Right atrium auricular region (tissue), 2 donors: ENCODE measurements at regions not wholly inside any gene's neighbourhood (a gene's known extent, or its start where the extent isn't known, plus 50 kb on each side); places are given as distances from the start of the nearest gene placed in this dataset.
"Not testable (repeated sequence)": the region's sequence is repeated elsewhere in the genome, so short reads cannot be mapped to it uniquely, and the experiment has no call there.

ENCODE experiments used
- DNase-seq: peaks from one replicate; pipeline ENCODE4 v3.0.0-alpha.2; 2019; ENCODE audit warnings: low spot score
- H3K27ac ChIP-seq, 2 donors: fragments of 200-600 bp; sonication (generic); 1 replicate in 1 of 2; 2 replicates in 1 of 2; pipeline ENCODE4 v1.5.1; 2016 to 2019
- H3K27me3 ChIP-seq, 2 donors: fragments of 200-600 bp; sonication (generic); one replicate each; pipeline versions ENCODE4 v1.5.1 to v1.6.0; 2017 to 2019
- H3K36me3 ChIP-seq: fragments of 200-600 bp; sonication (generic); one replicate; pipeline ENCODE4 v1.5.1; 2016
- H3K4me1 ChIP-seq, 2 donors: fragments of 200-600 bp; sonication (generic); one replicate each; pipeline versions ENCODE4 v1.5.1 to v1.6.0; 2017 to 2019
- H3K4me3 ChIP-seq, 2 donors: fragments of 200-600 bp; sonication (generic); 1 replicate in 1 of 2; 2 replicates in 1 of 2; pipeline ENCODE4 v1.5.1; 2017 to 2019; ENCODE audit warnings: mild to moderate bottlenecking in 1 of 2, moderate library complexity in 1 of 2
- H3K9me3 ChIP-seq, 2 donors: fragments of 200-600 bp; sonication (generic); one replicate each; pipeline ENCODE4 v1.5.1; 2019
- CTCF ChIP-seq, 2 donors: fragments of 200-600 bp; sonication (generic); IDR thresholded peaks; one replicate each; pipeline ENCODE4 v1.5.1; 2019; ENCODE audit warnings: antibody characterized with exemption in 2 of 2

- H3K4me1 ChIP-seq, result no peaks in the 10 kb centered on the region
- TF ChIP-seq CTCF (IDR thresholded peaks at IDR 0.05), result no peak
- no peaks in the 10 kb centered on the region for H3K27me3 ChIP-seq
- H3K4me3 ChIP-seq, result no peak overlapping the region
- DNase-seq, result no peak
- H3K36me3 ChIP-seq, result no peaks in the 10 kb centered on the region
- no peaks in the 10 kb centered on the region for H3K9me3 ChIP-seq
- no peak overlapping the region for H3K27ac ChIP-seq
Observed at GRCh38 chr1:70587872-70588366, 176.9 kb downstream of the CTH start.

- not testable (repeated sequence) for H3K27me3 ChIP-seq, H3K27ac ChIP-seq, H3K4me1 ChIP-seq, H3K36me3 ChIP-seq, DNase-seq, H3K9me3 ChIP-seq, H3K4me3 ChIP-seq
Observed at GRCh38 chr1:70593551-70593950, 182.5 kb downstream of the CTH start.

- DNase-seq, result no peak
- H3K4me3 ChIP-seq, result no peak overlapping the region
Observed at GRCh38 chr1:70608815-70609214, 197.7 kb downstream of the CTH start.

GRCh38 chr1:70610164-70610563 lies 199.1 kb downstream of the CTH start:
- not testable (repeated sequence) for H3K4me1 ChIP-seq, H3K36me3 ChIP-seq, H3K9me3 ChIP-seq, H3K4me3 ChIP-seq, DNase-seq, H3K27me3 ChIP-seq, H3K27ac ChIP-seq

More at GRCh38 chr1:70608815-70609214, 197.7 kb downstream of the CTH start:
- H3K27me3 ChIP-seq, result no peaks in the 10 kb centered on the region
- TF ChIP-seq CTCF (IDR thresholded peaks at IDR 0.05), result no peak
- no peaks in the 10 kb centered on the region for H3K4me1 ChIP-seq
- peaks cover 0 to 6% of the 10 kb centered on the region in 2 donors for H3K9me3 ChIP-seq
- no peaks in the 10 kb centered on the region for H3K36me3 ChIP-seq
- H3K27ac ChIP-seq, result no peak overlapping the region

GRCh38 chr1:70616946-70617345 lies 205.9 kb downstream of the CTH start:
- no peak for TF ChIP-seq CTCF (IDR thresholded peaks at IDR 0.05)
- no peak overlapping the region for H3K27ac ChIP-seq

GRCh38 chr1:70617728-70618127 lies 206.7 kb downstream of the CTH start:
- Histone ChIP-seq H3K4me3 (no peak overlapping the region), H3K27ac (no peak overlapping the region), H3K27me3 (no peaks in the 10 kb centered on the region), H3K36me3 (no peaks in the 10 kb centered on the region), H3K9me3 (no peaks in the 10 kb centered on the region), H3K4me1 (no peaks in the 10 kb centered on the region)
- DNase-seq, result no peak
- no peak for TF ChIP-seq CTCF (IDR thresholded peaks at IDR 0.05)

More at GRCh38 chr1:70616946-70617345, 205.9 kb downstream of the CTH start:
- no peak overlapping the region for H3K4me3 ChIP-seq
- H3K9me3 ChIP-seq, result no peaks in the 10 kb centered on the region
- no peaks in the 10 kb centered on the region for H3K4me1 ChIP-seq
- H3K27me3 ChIP-seq, result no peaks in the 10 kb centered on the region
- DNase-seq, result no peak
- no peaks in the 10 kb centered on the region for H3K36me3 ChIP-seq

GRCh38 chr1:70627910-70628309 lies 216.8 kb downstream of the CTH start:
- TF ChIP-seq CTCF (IDR thresholded peaks at IDR 0.05), result no peak

More at GRCh38 chr1:70627910-70628309, 216.8 kb downstream of the CTH start:
- Histone ChIP-seq H3K36me3 (no peaks in the 10 kb centered on the region), H3K4me3 (no peak overlapping the region), H3K27ac (no peak overlapping the region), H3K27me3 (no peaks in the 10 kb centered on the region), H3K9me3 (no peaks in the 10 kb centered on the region), H3K4me1 (no peaks in the 10 kb centered on the region)
- no peak for DNase-seq
